ENCODE measurements at regions not wholly inside any gene's neighbourhood (a gene's known extent, or its start where the extent isn't known, plus 50 kb on each side); places are given as distances from the start of the nearest gene placed in this dataset.

DNA sequence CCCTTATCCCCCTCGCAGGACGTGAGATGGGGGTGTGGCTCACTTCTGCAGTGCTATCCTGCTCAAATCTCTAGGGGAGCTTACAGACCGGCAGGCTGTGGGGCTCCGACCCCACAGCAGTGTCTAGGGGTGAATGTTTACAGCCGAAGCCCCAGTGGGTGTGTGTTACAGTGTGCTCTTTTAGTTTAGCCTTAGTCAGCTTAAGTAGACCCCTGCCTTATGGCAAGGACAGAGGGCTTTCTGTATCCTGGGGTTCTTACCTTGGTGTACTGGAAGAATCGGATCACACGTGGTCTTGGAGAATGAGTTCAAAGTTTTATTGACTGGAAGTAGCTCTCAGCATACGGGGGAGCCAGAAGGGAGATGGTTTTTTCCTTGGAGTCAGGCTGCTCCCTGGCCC, 348.2 kb upstream of the GYPC start:
- no peak for DNase-seq (ENCODE audit: low read depth in 2 of 2)

DNA sequence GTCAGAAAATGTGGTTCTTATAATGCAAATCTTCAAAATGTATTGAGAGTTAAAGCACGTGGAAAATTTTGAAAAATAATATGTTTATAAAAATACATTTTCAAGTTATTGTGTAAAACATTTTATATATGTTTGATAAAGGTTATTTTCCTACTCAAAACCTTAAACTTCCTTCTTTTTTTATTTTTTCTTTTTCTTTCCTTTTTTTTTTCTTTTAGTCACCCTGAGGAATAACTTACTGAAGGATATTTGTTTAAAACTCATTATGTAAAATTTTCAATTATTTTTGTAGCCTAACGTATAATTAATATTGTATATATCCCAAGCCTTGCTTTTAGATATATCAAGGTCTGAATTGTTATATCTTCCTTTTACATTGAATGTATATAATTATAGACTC, 346.8 kb upstream of the GYPC start:
- DNase-seq (ENCODE audit: low read depth in 2 of 2): no peak

DNA sequence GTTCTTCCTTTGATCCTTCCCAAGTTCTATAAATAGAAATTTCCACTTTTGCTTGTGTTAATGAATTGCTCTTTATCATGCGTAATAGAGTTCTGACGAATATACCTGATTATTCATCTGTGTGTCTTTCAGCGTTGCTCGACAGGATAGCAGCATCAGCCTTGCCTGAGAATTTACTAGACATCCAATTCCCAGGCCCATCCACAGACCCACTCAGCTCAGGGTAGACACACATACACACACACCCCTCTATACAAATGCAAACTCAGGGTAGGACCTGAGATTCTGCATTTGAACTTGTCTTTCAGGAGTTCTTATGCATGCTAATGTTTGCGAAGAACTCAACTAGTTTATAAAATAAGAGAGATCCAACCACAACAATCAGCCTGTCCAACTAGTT, 343.4 kb upstream of the GYPC start:
- DNase-seq (ENCODE audit: low read depth in 2 of 2): no peak

DNA sequence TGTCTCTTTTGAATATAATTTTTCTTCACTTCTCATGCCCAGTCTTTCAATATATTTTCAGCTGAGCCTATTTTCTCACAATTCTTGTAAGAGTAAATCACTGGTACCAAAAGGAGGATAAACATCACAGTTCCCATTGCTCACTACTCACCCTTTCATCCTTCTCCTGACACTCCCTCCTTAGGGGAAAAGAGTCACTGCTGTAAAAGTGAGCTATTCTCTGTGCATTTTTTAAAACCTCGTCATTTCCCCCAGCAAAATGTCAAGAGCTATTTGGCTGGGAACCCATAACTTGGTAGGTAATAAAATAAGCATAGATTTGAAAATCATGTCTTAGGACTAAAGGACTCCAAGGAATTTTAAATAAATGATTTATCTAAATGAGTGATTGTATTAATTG, 340.1 kb upstream of the GYPC start:
- no peak for DNase-seq (ENCODE audit: low read depth in 2 of 2)

DNA sequence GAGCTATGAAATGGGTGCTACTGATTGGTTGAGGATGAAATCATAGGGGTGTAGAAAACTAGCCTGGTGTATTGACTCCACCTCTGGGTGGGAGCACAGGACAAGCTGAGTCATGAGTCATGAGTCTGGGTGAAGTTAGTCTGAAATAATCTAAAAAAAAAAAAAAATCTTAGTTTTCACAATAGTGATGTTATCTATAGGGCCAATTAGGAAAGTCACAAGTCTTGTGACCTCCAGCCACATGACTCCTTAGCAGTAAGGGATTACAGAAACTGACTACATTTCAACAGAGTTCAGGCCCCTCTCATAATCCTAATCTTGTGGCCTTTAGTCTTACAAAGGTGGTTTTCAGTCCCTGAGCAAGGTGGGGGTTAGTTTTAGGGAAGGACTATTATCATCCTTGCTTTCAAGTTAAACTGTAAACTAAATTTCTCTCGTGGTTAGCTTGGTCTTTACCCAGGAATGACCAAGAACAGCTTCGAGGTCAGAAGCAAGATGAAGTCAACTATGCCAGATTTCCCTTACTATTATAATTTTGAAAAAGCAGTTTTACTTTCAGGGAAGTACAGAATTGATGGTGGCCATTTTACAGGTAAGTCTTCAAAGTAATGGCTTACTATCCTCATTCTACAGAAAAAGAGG, 338.0 kb upstream of the GYPC start:
- DNase-seq (ENCODE audit: low read depth in 2 of 2): no peak

DNA sequence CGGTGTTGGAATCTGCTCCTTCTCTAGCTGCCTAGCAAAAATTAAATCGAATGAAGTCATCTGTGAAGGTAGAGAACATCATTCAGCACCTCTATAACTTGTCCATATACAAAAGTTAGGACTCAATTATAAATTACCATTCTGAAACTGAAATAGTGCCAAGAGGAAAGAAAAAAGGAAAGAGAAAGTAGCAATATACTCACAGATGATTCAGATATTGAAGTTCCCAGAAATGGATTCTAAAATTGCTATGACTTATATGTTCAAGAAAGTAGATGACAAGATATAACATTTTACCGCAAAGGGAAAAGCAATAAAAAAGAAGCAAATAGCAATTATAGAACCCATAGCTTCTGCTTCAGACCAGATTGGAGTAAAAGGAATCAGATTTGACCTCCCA, 333.6 kb upstream of the GYPC start:
- DNase-seq (ENCODE audit: low read depth in 2 of 2): no peak

DNA sequence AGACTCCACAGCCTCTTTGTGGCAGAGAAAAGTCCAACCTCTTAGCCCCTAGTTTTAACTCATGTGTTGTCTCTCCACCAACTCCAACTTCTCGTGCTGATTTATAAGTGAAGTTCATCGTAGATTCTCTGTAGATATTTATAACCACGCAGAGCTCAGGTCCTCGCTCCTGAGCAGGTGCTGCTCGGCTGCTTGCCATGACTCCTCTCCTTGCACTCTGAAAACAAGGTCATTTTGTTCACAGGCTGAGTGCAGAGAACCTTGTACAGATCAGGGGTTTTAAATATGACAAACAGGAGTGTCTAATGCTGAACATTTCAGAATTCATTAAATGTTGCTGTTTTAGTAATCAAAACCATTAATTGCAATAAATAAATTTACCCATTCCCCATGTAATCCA, 330.8 kb upstream of the GYPC start:
- no peak for DNase-seq (ENCODE audit: low read depth in 2 of 2)

DNA sequence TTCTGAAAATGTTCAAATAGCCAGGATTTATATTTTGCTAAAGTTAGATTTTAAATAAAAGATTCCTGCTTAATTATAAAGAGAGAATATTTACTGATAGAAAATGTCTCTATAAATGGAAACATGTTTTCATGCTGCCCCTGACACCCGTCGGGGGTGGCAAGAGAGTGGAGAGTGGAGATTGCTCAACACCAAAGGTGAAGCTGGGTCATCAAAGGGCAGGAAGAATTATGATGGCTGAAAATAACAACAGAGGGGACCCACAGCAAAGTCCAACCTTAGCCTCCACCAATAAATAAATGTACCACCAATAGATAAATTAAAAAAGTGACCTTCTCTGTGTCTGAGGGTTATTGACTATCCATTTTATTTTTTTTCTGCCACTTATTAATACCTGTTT, 326.8 kb upstream of the GYPC start:
- DNase-seq (ENCODE audit: low read depth in 2 of 2): no peak

DNA sequence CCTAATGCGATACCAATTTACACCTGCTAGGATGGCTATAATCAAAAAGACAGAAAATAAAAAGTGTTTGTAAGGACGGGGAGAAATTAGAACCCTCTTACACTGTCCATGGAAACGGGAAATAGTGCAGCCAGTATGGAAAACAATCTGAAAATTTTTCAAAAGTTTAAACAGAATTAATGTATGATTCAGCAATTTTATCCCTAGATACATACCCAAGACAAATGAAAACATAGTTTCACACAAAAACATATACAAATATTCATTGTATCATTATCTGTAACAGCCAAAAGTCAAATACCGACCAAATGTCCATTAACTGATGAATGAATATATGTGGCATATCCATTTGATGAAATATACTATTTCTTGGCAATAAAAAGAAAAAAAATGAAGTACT, 313.5 kb upstream of the GYPC start:
- no peak for DNase-seq (ENCODE audit: low read depth in 2 of 2)

DNA sequence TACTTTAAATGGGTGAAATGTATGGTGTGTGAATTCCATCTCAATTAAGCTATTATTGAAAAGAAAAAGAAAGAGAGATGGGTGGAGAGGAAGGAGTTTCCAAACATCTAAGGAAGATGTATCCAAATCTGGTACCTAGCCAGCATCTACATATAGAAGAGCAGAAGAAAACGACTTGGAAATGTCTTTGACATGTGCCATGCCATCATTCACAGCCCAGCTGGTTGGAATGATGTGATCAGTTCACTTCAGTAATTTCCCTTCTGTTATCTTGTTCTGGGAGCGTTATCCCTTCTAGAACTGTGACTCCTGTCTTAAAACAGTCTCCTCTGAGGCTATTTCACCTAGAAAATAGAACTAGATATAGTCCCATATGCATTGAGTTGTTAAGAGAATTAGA, 312.8 kb upstream of the GYPC start:
- DNase-seq (ENCODE audit: low read depth in 2 of 2): no peak

DNA sequence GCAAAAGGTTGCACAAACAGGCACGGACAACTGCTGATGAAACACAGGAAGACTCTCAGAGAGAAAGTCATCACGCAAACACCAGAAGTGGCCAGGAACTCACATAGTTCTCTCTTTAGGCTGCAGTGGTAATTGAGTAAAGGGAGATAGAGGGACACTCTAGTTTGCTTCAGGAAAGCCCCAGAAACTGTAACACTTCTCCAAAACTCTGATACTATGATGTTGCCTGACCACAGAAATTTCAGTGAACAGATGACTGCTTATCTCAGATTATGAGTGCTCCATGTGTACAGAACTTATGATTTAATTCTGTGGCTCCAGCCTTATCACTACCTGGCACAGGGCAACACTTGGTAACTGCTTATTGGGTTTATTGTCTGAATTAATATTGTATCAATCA, 311.5 kb upstream of the GYPC start:
- DNase-seq (ENCODE audit: low read depth in 2 of 2): no peak

DNA sequence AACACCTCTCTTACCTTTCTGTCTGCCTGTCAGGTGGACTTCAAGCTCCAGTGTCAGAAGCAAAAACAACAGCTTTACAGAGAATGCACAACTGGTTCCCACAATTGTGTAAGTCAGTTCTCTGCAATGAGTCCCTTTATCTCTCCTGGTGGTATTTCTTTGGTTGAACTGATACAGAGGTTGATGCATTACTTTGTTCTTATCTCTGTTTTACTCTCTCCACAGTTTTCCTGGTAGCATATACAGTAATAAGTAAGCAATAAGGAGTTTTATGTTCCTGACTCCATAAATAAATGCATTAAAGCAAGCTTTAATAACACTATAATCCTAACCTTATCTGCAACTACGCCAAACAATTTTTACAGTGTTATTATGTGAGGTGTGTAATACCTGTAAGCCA, 310.3 kb upstream of the GYPC start:
- DNase-seq (ENCODE audit: low read depth in 2 of 2): no peak

DNA sequence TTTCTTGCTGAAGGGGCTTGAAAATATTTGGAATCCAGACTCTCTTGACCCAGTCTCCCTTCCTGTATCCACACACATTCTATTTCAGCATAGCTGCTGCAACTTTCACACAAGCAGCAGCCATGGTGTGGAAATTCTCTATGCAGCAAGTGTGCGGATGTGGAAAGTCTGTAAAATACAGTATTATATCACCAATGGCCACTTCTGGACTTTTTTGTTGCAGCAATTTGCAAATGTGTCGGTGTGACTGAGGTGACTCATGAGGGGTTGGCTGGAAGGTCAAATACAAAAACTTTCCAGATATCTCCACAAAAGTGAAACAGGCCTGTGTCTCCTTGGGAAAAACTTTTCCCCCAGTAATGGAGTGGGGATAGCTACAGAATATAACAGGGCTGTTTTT, 299.3 kb upstream of the GYPC start:
- no peak for DNase-seq (ENCODE audit: low read depth in 2 of 2)

DNA sequence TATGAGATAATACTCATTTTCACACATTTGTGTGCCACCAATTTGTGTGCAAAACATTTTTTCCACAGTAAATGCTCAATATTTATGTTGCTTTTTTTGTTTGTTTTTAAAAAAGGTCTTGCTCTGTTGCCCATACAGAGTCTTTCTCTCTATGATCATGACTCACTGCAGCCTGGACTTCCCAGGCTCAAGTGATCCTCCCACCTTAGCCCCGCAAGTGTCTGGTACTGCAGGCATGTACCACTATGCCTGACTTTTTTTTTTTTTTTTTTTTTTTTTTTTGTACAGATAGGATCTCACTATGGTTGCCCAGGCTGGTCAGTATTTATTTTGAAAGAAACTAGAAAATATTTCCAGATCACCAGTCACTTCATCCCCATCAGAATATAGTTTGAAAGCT, 297.8 kb upstream of the GYPC start:
- no peak for DNase-seq (ENCODE audit: low read depth in 2 of 2)

DNA sequence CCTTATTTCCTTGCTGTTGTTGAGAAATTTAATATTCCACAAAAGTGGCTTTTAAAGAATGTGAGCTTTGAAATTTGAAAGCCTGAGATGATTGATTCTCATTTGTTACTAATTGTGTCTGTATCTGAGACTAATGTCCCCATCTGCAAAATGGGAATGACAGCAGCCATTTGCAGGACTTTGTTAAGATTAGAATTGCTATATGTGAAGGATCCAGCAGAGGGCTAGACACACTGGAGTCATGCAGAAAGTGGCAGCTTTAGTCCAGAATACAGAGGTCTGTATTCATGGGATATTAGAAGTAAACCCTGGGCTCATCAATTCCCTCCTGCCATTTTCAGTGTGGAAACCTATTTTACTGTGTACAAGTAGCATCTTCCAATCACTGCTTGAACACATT, 296.5 kb upstream of the GYPC start:
- DNase-seq (ENCODE audit: low read depth in 2 of 2): no peak

DNA sequence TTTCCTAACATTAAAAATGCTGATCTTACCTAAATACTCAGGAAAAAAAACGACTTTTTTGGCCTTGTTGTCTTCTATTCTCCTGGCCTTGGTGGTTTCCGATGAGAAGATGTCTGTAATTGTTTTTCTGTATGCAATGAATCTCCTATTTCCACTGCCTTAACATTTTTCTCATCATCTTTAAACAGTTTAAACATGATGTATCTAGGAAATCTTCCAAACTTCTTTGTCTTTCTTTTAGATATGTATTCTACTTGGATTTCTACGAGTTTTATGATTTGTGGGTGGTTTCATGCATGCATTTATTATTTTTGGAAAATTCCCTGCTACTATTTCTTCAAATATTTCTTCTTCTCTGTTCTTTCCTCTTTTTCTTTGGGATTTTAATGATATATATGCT, 288.6 kb upstream of the GYPC start:
- no peak for DNase-seq (ENCODE audit: low read depth in 2 of 2)

DNA sequence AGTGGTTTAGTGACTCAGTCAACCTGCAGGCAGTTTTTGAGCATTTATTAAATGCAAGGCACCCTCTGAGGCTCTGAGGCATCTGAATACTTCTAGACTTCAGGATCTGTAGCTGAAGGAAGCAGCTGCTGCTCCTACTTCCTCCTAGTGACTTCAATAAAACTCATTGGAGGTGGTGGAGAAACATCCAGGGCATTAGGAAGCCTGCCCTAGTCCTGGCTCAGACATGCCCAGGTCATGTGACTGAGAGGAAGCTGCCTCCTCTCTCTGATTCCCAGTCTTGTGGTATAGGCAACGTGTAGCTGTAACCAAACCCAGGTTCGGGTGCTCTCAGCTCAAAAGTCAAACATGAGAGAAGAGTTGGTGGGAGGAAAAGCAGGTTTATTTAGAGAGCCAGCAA, 287.2 kb upstream of the GYPC start:
- DNase-seq (ENCODE audit: low read depth in 2 of 2): no peak

DNA sequence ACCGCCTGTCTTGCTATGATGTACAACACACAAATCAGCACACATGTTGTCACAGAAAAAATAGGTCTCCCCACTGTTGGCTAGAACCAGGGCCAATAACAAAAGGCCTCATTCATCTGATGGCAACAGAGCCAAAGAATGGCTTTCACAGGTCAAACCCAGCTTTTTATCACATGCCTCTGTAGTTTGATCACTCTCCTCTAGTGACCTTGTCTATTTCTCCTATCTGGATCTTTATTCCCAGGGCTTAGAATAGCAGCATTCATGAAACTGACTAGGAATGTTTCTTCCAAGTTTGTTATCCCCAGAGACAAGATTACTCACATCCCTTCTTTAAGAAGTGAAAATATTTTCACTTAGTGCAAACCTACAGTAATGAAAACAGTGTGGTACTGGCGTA, 285.8 kb upstream of the GYPC start:
- no peak for DNase-seq (ENCODE audit: low read depth in 2 of 2)

DNA sequence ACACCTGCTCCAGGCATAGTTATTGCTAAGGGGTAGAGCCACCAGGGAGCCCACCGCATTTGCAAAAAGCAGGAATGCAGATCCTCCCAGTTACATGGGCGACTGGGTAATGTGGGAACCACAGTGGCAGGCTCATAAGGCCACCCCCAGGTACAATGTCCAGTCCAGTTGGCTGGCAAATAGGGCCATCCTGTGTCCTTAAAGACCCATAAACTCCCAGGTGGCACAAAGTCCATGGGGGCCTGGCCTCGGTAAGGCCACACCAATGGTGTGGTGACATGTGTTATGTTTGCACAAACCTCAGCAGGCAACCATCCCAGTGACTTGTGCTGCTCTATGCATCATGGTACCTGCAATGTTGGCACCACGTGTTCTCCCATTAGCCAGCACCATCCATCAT, 283.6 kb upstream of the GYPC start:
- DNase-seq (ENCODE audit: low read depth in 2 of 2): no peak

DNA sequence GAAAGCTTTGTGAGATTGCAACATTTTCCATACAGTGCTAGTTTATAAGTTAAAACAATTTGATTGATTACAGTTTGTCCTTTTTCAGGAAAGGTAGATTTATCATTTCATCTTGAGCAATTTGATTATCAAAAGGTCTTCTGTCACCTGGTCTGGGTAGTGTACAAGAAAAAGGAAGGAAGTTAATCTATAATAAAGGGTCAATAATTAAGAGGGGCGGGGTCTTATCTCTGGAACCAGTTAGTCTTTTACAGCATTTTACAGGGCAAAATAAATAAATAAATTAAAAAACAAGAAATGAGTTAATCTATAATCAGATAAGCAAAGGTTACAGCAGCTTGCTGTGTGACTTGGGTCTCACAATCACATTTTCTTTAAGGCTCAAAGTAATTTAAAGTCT, 277.8 kb upstream of the GYPC start:
- DNase-seq (ENCODE audit: low read depth in 2 of 2): no peak

DNA sequence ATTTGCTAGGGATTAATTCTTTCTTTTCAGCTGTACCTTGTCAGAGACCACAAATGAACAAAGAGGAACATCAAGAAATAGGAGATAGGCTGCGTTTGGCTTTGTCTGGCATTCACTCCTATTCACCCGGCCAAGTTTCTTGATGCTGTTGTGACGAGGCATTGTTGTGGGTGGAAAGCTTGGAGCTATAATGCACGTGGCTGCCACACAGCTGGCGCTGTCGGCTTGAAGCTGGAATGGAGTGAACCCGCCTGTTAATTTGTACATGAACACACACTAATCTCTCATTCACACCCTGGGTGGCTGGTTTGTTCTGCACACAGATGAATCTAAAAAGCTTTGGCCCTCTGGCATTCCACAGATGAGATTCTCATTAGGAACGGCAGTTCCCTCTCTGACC, 274.9 kb upstream of the GYPC start:
- no peak for DNase-seq (ENCODE audit: low read depth in 2 of 2)

DNA sequence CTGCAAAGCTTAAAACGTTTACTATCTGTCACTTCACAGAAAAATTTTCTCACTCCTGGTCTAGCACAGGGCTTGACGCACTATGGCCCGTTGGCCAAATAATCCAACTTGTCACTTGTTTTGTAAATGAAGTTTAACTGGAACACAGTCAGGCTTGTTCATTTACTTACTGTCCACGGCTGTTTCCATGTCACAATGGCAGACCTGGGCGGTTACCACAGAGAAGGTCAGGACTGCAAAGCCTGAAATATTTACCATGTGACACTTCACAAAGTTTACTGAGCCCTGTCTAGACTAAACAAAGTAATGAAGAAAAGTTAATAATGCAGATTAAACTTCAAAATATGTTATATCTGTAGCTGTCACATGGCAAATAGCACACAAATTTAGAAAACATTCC, 273.0 kb upstream of the GYPC start:
- no peak for DNase-seq (ENCODE audit: low read depth in 2 of 2)

DNA sequence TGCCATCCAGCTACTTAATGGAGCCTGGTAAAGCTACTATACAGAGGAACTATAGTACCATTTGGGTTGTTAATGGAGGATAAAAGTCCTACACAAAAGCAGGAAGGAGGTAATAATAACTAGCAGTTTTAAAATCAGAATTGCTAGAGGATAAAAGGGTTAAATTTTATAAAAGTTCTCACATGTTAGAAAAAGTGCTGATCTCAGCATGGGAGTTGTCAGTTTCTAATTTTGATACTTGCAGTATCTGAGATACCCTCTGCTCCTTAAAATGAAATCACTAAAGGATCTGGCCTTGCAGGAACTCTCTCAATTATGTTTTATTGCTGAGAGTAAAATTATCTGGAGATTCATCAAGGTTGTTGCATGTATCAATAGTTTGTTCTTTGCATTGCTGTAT, 272.2 kb upstream of the GYPC start:
- no peak for DNase-seq (ENCODE audit: low read depth in 2 of 2)

DNA sequence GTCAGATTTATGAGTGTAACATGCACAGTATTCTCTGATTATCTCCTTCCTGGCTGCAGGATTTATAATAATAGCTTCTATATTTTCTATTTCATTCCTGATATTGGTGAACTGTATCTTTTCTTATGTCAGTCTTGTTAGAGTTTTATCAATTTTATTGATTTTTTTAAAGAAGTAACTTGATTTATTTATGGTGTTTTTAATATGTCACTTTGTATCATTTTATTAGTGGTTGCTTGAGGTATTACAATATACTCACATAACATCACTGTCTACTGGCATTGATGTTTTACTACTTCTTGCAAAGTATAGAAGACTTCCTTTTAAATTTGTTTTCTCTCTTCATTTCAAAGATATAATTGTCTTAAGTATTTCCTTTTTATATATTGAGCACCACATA, 270.5 kb upstream of the GYPC start:
- DNase-seq (ENCODE audit: low read depth in 2 of 2): no peak

DNA sequence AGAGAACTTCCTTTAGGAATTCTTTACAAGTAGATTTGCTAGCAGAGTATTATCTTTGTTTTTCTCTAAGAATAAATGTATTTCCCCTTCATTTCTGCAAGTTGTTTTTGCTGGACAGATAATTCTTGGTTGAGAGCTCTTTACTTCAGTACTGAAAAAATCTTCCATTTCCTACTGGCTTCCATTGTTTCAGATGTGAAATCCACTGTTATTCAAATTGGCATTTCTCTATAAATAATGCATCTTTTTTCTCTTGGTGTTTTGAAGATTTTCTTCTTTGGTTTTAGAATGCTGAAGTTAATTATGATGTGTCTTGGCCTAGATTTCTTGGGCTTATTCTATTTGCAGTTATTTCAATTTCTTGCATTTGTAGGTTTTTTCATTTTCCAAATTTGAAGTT, 270.0 kb upstream of the GYPC start:
- no peak for DNase-seq (ENCODE audit: low read depth in 2 of 2)
